DND-41 (cell line): ENCODE measurements at regions not wholly inside any gene's neighbourhood (a gene's known extent, or its start where the extent isn't known, plus 50 kb on each side); places are given as distances from the start of the nearest gene placed in this dataset.

Experiments
- CTCF ChIP-seq: IDR thresholded peaks from 2 replicates; pipeline ENCODE4 v1.5.1; 2012; ENCODE audit warnings: borderline replicate concordance, low read length, moderate library complexity, mild to moderate bottlenecking; ENCODE audit not compliant: poor library complexity, severe bottlenecking; ENCODE audit errors: extremely low read depth
- EZH2 ChIP-seq: IDR thresholded peaks from 3 replicates; pipeline ENCODE4 v1.6.1; 2012; ENCODE audit warnings: borderline replicate concordance, low read depth, mild to moderate bottlenecking, moderate library complexity, low read length, inconsistent platforms; ENCODE audit not compliant: severe bottlenecking

- no peak for TF ChIP-seq CTCF
- TF ChIP-seq EZH2, result no peak
Observed at GRCh38 chr10:109737009-109737408, 186.3 kb downstream of the XPNPEP1 start.
